ENCODE measurements at regions not wholly inside any gene's neighbourhood (a gene's known extent, or its start where the extent isn't known, plus 50 kb on each side); places are given as distances from the start of the nearest gene placed in this dataset.
"Not testable (repeated sequence)": the region's sequence is repeated elsewhere in the genome, so short reads cannot be mapped to it uniquely, and the experiment has no call there.

GRCh38 chr5:50920160-50920559, 253.7 kb downstream of the PARP8 start:
- not testable (repeated sequence) for H2AFZ ChIP-seq (ENCODE audit: insufficient read depth, low read length, poor library complexity); H2BK5ac ChIP-seq (ENCODE audit: low read depth, low read length, poor library complexity); H3K79me2 ChIP-seq (ENCODE audit: control insufficient read depth, insufficient read depth, low read length, poor library complexity); H2BK120ac ChIP-seq (ENCODE audit: insufficient read depth, low read length, poor library complexity); H3K79me1 ChIP-seq (ENCODE audit: low read length); H2AK5ac ChIP-seq (ENCODE audit: low read length); H3K23ac ChIP-seq (ENCODE audit: low read length); H3K9ac ChIP-seq (ENCODE audit: low read length); H2BK12ac ChIP-seq (ENCODE audit: low read length); H3K4me3 ChIP-seq (ENCODE audit: low read depth, low read length); H3K18ac ChIP-seq (ENCODE audit: low read length); H3K14ac ChIP-seq (ENCODE audit: low read length); H4K91ac ChIP-seq (ENCODE audit: low read depth, low read length); H3K9me3 ChIP-seq (ENCODE audit: insufficient read depth, low read depth, low read length); H3K4me2 ChIP-seq (ENCODE audit: low read length); H4K12ac ChIP-seq (ENCODE audit: low read depth, low read length); H4K8ac ChIP-seq (ENCODE audit: low read depth, low read length); H3K27me3 ChIP-seq (ENCODE audit: insufficient read depth, low read length); DNase-seq; H3K4me1 ChIP-seq (ENCODE audit: control insufficient read depth in 1 of 2, insufficient read depth in 2 of 2, low read length in 2 of 2); H3K4ac ChIP-seq (ENCODE audit: low read depth, low read length); H3K36me3 ChIP-seq (ENCODE audit: control insufficient read depth in 1 of 2, insufficient read depth in 2 of 2, low read length in 2 of 2); H3K27ac ChIP-seq (ENCODE audit: low read depth, low read length)
- WGBS (ENCODE audit: extremely low coverage, insufficient coverage, insufficient read length): no CpG with 5 or more reads among the region's 13 CpGs

GRCh38 chr5:50921366-50922133, 255.1 kb downstream of the PARP8 start:
- H3K18ac ChIP-seq (ENCODE audit: low read length): no peak overlapping the region
- no peak overlapping the region for H3K4ac ChIP-seq (ENCODE audit: low read depth, low read length)
- no peaks in the 10 kb centered on the region for H3K27me3 ChIP-seq (ENCODE audit: insufficient read depth, low read length)
- H3K4me3 ChIP-seq (ENCODE audit: low read depth, low read length): no peak overlapping the region
- no peaks in the 10 kb centered on the region for H3K4me1 ChIP-seq (ENCODE audit: control insufficient read depth in 1 of 2, insufficient read depth in 2 of 2, low read length in 2 of 2)
- no peak overlapping the region for H3K4me2 ChIP-seq (ENCODE audit: low read length)
- no peak overlapping the region for H2BK12ac ChIP-seq (ENCODE audit: low read length)
- no peak overlapping the region for H4K8ac ChIP-seq (ENCODE audit: low read depth, low read length)
- H4K12ac ChIP-seq (ENCODE audit: low read depth, low read length): no peak overlapping the region
- H2BK5ac ChIP-seq (ENCODE audit: low read depth, low read length, poor library complexity): no peak overlapping the region
- no peaks in the 10 kb centered on the region for H3K36me3 ChIP-seq (ENCODE audit: control insufficient read depth in 1 of 2, insufficient read depth in 2 of 2, low read length in 2 of 2)
- H2AK5ac ChIP-seq (ENCODE audit: low read length): no peak overlapping the region
- H3K79me2 ChIP-seq (ENCODE audit: control insufficient read depth, insufficient read depth, low read length, poor library complexity): peaks cover 1% of the 10 kb centered on the region
- H3K79me1 ChIP-seq (ENCODE audit: low read length): no peaks in the 10 kb centered on the region
- H2BK120ac ChIP-seq (ENCODE audit: insufficient read depth, low read length, poor library complexity): no peak overlapping the region
- no peak overlapping the region for H3K23ac ChIP-seq (ENCODE audit: low read length)
- no CpG with 5 or more reads among the region's 20 CpGs for WGBS (ENCODE audit: extremely low coverage, insufficient coverage, insufficient read length)
- DNase-seq: no peak
- H3K27ac ChIP-seq (ENCODE audit: low read depth, low read length): no peak overlapping the region
- no peak overlapping the region for H3K9ac ChIP-seq (ENCODE audit: low read length)
- H3K14ac ChIP-seq (ENCODE audit: low read length): no peak overlapping the region
- no peak overlapping the region for H2AFZ ChIP-seq (ENCODE audit: insufficient read depth, low read length, poor library complexity)
- H4K91ac ChIP-seq (ENCODE audit: low read depth, low read length): no peak overlapping the region
- no peaks in the 10 kb centered on the region for H3K9me3 ChIP-seq (ENCODE audit: insufficient read depth, low read depth, low read length)

DNA sequence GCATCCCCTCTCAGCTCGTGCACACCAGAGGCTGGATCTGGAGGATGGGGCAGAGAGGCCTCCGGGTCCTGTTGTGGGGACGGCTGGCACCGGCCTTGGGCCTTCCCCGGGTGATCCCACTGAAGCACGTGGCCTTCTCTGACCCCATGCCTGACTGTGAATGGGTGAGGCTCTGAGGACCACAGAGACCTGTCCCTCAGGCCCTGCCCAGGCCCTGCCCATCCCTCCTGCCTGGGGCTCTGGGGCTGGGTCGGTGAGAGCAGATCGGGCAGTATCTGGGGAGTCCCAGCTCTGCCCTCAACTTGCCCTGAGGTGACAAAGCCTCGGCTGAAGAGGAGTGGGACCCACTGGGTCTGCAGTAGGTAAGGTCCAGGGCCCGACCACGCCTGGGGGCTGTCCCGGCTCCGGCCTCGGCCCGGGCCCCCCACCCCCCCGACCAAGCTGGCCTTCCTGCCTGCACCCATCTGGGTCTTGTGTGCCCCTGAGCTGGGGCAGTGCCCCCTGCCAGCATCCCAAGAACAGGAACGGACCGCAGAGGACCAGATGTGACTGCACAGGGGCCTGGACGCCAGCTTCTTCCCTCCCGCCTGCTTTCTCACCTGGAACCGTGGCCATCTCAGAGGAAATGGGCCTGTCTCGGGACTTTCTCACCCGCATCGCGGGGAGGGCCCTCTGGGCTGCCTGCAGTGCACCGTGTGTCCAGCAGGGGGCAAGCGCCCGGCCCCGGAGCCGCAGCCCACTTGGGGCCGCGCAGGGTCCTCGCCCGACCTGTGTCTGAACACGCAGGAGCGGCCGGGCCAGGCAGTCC, 255.9 kb downstream of the PARP8 start:
- H2BK5ac ChIP-seq (ENCODE audit: low read depth, low read length, poor library complexity); H3K9ac ChIP-seq (ENCODE audit: low read length); H3K14ac ChIP-seq (ENCODE audit: low read length); H2AK5ac ChIP-seq (ENCODE audit: low read length); H2AFZ ChIP-seq (ENCODE audit: insufficient read depth, low read length, poor library complexity); H3K9me3 ChIP-seq (ENCODE audit: insufficient read depth, low read depth, low read length); H3K79me2 ChIP-seq (ENCODE audit: control insufficient read depth, insufficient read depth, low read length, poor library complexity); H3K79me1 ChIP-seq (ENCODE audit: low read length); H4K12ac ChIP-seq (ENCODE audit: low read depth, low read length); H4K91ac ChIP-seq (ENCODE audit: low read depth, low read length); H2BK12ac ChIP-seq (ENCODE audit: low read length); H3K27me3 ChIP-seq (ENCODE audit: insufficient read depth, low read length); H3K4me1 ChIP-seq (ENCODE audit: control insufficient read depth in 1 of 2, insufficient read depth in 2 of 2, low read length in 2 of 2); H3K36me3 ChIP-seq (ENCODE audit: control insufficient read depth in 1 of 2, insufficient read depth in 2 of 2, low read length in 2 of 2); H3K23ac ChIP-seq (ENCODE audit: low read length); H3K4me3 ChIP-seq (ENCODE audit: low read depth, low read length); H4K8ac ChIP-seq (ENCODE audit: low read depth, low read length); H3K18ac ChIP-seq (ENCODE audit: low read length); H3K4ac ChIP-seq (ENCODE audit: low read depth, low read length); H2BK120ac ChIP-seq (ENCODE audit: insufficient read depth, low read length, poor library complexity); H3K27ac ChIP-seq (ENCODE audit: low read depth, low read length): not testable (repeated sequence)
- no CpG with 5 or more reads among the region's 37 CpGs for WGBS (ENCODE audit: extremely low coverage, insufficient coverage, insufficient read length)
- peak; percentile 10 to 28 for DNase-seq
- peak overlapping the region; percentile 16 for H3K4me2 ChIP-seq (ENCODE audit: low read length)

DNA sequence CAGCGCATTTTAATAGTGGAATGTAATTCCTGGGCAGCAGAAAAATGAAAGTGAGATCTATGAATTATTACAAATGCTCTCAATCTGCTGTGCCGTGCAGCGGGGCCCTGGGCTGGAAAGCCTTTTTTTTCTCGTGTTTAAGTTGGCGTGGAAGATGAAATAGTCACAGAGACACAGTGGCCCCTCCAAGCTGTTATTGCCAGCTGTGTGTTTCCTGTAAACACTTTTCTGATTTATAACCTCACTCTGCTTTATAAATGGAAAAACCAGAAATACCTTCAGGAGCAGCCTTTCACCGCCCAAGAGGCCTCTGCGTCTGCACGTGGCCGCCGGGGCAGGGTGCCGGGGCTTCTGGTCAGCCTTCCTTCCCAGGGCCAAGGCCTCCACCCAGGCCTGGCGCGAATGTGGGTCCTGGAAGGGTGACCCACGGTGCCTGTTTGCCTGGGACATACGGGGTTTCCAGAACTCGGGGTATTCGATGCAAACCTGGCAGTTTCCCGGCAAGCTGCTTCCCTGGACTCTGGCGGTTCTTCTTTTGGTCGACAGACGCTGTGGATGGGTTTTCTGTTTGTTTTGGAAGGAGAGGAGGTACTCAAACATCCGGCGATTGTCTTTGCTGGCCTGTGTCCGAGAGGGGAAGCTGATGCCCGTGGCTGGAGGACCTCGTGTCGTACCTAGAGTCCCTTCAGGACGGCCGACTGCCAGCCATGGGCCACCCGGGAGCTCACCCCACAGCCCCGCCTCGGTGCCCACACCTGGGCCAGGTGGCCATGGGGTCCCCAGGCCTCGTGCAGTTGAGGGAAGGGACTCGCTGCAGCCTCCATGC, 256.7 kb downstream of the PARP8 start:
- no peak for DNase-seq
- Histone ChIP-seq H2BK12ac (ENCODE audit: low read length) (no peak overlapping the region), H3K4ac (ENCODE audit: low read depth, low read length) (no peak overlapping the region), H2BK120ac (ENCODE audit: insufficient read depth, low read length, poor library complexity) (no peak overlapping the region), H3K14ac (ENCODE audit: low read length) (no peak overlapping the region), H2AFZ (ENCODE audit: insufficient read depth, low read length, poor library complexity) (no peak overlapping the region), H3K79me1 (ENCODE audit: low read length) (no peaks in the 10 kb centered on the region), H3K4me1 (ENCODE audit: control insufficient read depth in 1 of 2, insufficient read depth in 2 of 2, low read length in 2 of 2) (no peaks in the 10 kb centered on the region), H3K18ac (ENCODE audit: low read length) (no peak overlapping the region), H3K36me3 (ENCODE audit: control insufficient read depth in 1 of 2, insufficient read depth in 2 of 2, low read length in 2 of 2) (no peaks in the 10 kb centered on the region), H3K9me3 (ENCODE audit: insufficient read depth, low read depth, low read length) (no peaks in the 10 kb centered on the region), H4K91ac (ENCODE audit: low read depth, low read length) (no peak overlapping the region), H3K4me3 (ENCODE audit: low read depth, low read length) (no peak overlapping the region), H4K12ac (ENCODE audit: low read depth, low read length) (no peak overlapping the region), H3K9ac (ENCODE audit: low read length) (no peak overlapping the region), H3K27ac (ENCODE audit: low read depth, low read length) (no peak overlapping the region), H3K4me2 (ENCODE audit: low read length) (no peak overlapping the region), H3K23ac (ENCODE audit: low read length) (no peak overlapping the region), H3K27me3 (ENCODE audit: insufficient read depth, low read length) (no peaks in the 10 kb centered on the region), H4K8ac (ENCODE audit: low read depth, low read length) (no peak overlapping the region), H2BK5ac (ENCODE audit: low read depth, low read length, poor library complexity) (no peak overlapping the region), H3K79me2 (ENCODE audit: control insufficient read depth, insufficient read depth, low read length, poor library complexity) (peaks cover 1% of the 10 kb centered on the region), H2AK5ac (ENCODE audit: low read length) (no peak overlapping the region)
- no CpG with 5 or more reads among the region's 34 CpGs for WGBS (ENCODE audit: extremely low coverage, insufficient coverage, insufficient read length)
